ENCODE measurements at regions not wholly inside any gene's neighbourhood (a gene's known extent, or its start where the extent isn't known, plus 50 kb on each side); places are given as distances from the start of the nearest gene placed in this dataset.

DNA sequence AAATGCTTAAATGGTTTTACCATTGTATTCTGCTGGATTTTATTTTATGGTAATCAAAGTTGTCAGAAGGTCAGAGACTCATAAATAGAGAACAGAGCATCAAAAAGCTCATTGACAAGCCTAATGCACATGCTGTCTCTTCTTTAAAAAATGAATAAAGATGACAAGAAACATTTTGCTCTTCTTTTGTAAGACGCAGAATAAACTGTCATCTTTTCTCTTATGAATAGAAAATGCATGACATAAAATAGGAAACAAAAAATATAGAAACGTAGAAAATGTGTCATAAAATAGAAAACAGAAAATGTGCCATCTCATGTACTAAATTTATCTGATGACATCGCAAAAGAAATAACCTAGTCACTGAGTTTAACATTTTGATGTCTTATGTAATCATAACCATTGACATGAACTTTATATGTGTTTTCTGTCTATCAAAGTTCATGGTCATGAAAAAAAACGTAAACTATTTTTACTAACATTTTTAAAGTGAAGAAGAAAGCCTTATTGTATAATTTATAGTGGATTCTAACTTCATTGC, 484.1 kb downstream of the TRIML1 start:
- no peak for DNase-seq
- Histone ChIP-seq H3K9me3 (no peaks in the 10 kb centered on the region), H3K4me1 (no peaks in the 10 kb centered on the region), H3K4me3 (no peak overlapping the region), H3K27ac (no peak overlapping the region), H3K36me3 (no peaks in the 10 kb centered on the region), H3K27me3 (no peaks in the 10 kb centered on the region)
- TF ChIP-seq CTCF (IDR thresholded peaks at IDR 0.05) = no peak
- intact Hi-C loops (cut with DNase I; ENCODE audit: low total_unique reads) = no loop called here

GRCh38 chr4:188624370-188624769, 485.1 kb downstream of the TRIML1 start:
- DNase-seq = no peak
- H3K27ac ChIP-seq = no peak overlapping the region
- H3K4me1 ChIP-seq = no peaks in the 10 kb centered on the region
- H3K36me3 ChIP-seq = no peaks in the 10 kb centered on the region
- no peaks in the 10 kb centered on the region for H3K9me3 ChIP-seq
- intact Hi-C loops (cut with DNase I; ENCODE audit: low total_unique reads) = no loop called here
- no peak overlapping the region for H3K4me3 ChIP-seq
- TF ChIP-seq CTCF (IDR thresholded peaks at IDR 0.05) = no peak
- H3K27me3 ChIP-seq = no peaks in the 10 kb centered on the region

GRCh38 chr4:188627892-188628291, 488.7 kb downstream of the TRIML1 start:
- H3K36me3 ChIP-seq = no peaks in the 10 kb centered on the region
- TF ChIP-seq CTCF (IDR thresholded peaks at IDR 0.05) = no peak
- intact Hi-C loops (cut with DNase I; ENCODE audit: low total_unique reads) = no loop called here
- H3K4me3 ChIP-seq = no peak overlapping the region
- no peaks in the 10 kb centered on the region for H3K4me1 ChIP-seq
- H3K27ac ChIP-seq = no peak overlapping the region
- no peaks in the 10 kb centered on the region for H3K9me3 ChIP-seq
- no peak for DNase-seq
- H3K27me3 ChIP-seq = no peaks in the 10 kb centered on the region

- H3K4me3 ChIP-seq = no peak overlapping the region
- no peaks in the 10 kb centered on the region for H3K36me3 ChIP-seq
- intact Hi-C loops (cut with DNase I; ENCODE audit: low total_unique reads) = no loop called here
- H3K9me3 ChIP-seq = no peaks in the 10 kb centered on the region
- no peak for TF ChIP-seq CTCF (IDR thresholded peaks at IDR 0.05)
- H3K4me1 ChIP-seq = no peaks in the 10 kb centered on the region
- H3K27me3 ChIP-seq = no peaks in the 10 kb centered on the region
- H3K27ac ChIP-seq = no peak overlapping the region
- no peak for DNase-seq
Observed at GRCh38 chr4:188639479-188640100, 500.3 kb downstream of the TRIML1 start.

DNA sequence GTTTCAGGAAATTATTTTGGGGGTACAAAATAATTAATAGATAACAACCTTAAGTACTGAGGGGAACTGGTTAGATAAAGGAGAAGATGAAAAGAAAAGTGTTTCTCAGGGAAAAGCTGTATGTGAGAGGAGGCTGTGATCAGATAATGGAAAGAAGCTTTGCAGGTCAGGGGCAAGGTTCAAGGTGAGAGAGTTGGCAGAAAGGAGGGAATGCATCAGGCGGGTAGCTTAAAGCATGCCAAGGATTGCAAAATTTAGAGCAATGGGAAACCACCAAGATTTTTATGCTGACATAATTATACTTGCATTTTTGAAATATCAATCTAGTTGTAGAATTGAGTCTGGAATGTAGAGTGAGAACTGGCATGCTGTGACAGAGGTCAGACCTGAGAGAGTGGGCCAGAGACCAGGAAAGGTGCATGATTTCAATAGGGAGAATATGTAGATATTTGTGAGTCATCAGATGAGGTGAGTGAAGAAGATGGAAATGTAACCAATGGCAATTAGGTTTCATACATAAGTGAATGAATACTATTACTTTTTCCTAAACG, 508.7 kb downstream of the TRIML1 start:
- Histone ChIP-seq H3K27ac (no peak overlapping the region), H3K36me3 (no peaks in the 10 kb centered on the region), H3K4me1 (no peaks in the 10 kb centered on the region), H3K27me3 (no peaks in the 10 kb centered on the region), H3K9me3 (no peaks in the 10 kb centered on the region), H3K4me3 (no peak overlapping the region)
- DNase-seq = no peak
- intact Hi-C loops (cut with DNase I; ENCODE audit: low total_unique reads) = no loop called here
- no peak for TF ChIP-seq CTCF (IDR thresholded peaks at IDR 0.05)
